ENCODE measurements at regions not wholly inside any gene's neighbourhood (a gene's known extent, or its start where the extent isn't known, plus 50 kb on each side); places are given as distances from the start of the nearest gene placed in this dataset.

- 36% methylated on average over 12 of the region's 12 CpGs for WGBS (ENCODE audit: missing lambda C conversion rate)
- POLR2A ChIA-PET: no interaction called here
- no peak for ATAC-seq
These were observed 80.7 kb downstream of the CHST2 start for GRCh38 chr3:143200001-143200924.

More at GRCh38 chr3:143200001-143200924, 80.7 kb downstream of the CHST2 start:
- Histone ChIP-seq H3K4me3 (no peak overlapping the region), H3K4me1 (no peaks in the 10 kb centered on the region), H3K4me2 (no peak overlapping the region), H3K9me3 (no peaks in the 10 kb centered on the region), H3K27ac (no peak overlapping the region)
- no peak for TF ChIP-seq HOXB13 (CRISPR knock-in tag; IDR thresholded peaks at IDR 0.05; ENCODE audit: low read depth)
- TF ChIP-seq SREBF2 (IDR thresholded peaks at IDR 0.05): no peak
- TF ChIP-seq BCL3 (IDR thresholded peaks at IDR 0.05): no peak
- TF ChIP-seq CHD2 (IDR thresholded peaks at IDR 0.05; ENCODE audit: low read length, partially characterized antibody): no peak
- no peak for TF ChIP-seq HDAC2 (IDR thresholded peaks at IDR 0.05)
- TF ChIP-seq PHF8 (IDR thresholded peaks at IDR 0.05; ENCODE audit: borderline replicate concordance, low read depth): no peak
- TF ChIP-seq RARB (CRISPR knock-in tag; IDR thresholded peaks at IDR 0.05): no peak
- no peak for TF ChIP-seq REST (IDR thresholded peaks at IDR 0.05)
- no peak for TF ChIP-seq TFCP2L1 (CRISPR knock-in tag; IDR thresholded peaks at IDR 0.05)
- no peak for TF ChIP-seq EHMT2 (IDR thresholded peaks at IDR 0.05; ENCODE audit: low read depth)
- no peak for TF ChIP-seq MAFK (IDR thresholded peaks at IDR 0.05; ENCODE audit: partially characterized antibody)
- no peak for TF ChIP-seq EP300 (IDR thresholded peaks at IDR 0.05)
- TF ChIP-seq HES2 (IDR thresholded peaks at IDR 0.05): no peak
- no peak for TF ChIP-seq ESRRA (IDR thresholded peaks at IDR 0.05; ENCODE audit: borderline replicate concordance, low read length)
- TF ChIP-seq FOSL2 (IDR thresholded peaks at IDR 0.05): no peak
- no peak for TF ChIP-seq FOSL2 (CRISPR knock-in tag; IDR thresholded peaks at IDR 0.05)
- no peak for TF ChIP-seq CTCF (IDR thresholded peaks at IDR 0.05)
- no peak for TF ChIP-seq MAX (IDR thresholded peaks at IDR 0.05)
- FAIRE-seq: no peak
- CTCF ChIA-PET: no interaction called here
- no peak for DNase-seq (ENCODE audit: low read depth in 1 of 2, low spot score in 1 of 2)
